Mammary epithelial cell (primary cell): ENCODE measurements at regions not wholly inside any gene's neighbourhood (a gene's known extent, or its start where the extent isn't known, plus 50 kb on each side); places are given as distances from the start of the nearest gene placed in this dataset.

Source experiments
- CTCF ChIP-seq, 2 donors: IDR thresholded peaks in 1 of 2; conservative IDR thresholded peaks in 1 of 2; 2 replicates each; pipeline ENCODE4 v1.5.1; 2011 to 2012; ENCODE audit warnings: inconsistent platforms in 2 of 2, low read length in 2 of 2, mild to moderate bottlenecking in 2 of 2, control low read depth in 1 of 2, low read depth in 1 of 2; ENCODE audit not compliant: insufficient read depth in 1 of 2; ENCODE audit errors: extremely low read depth in 1 of 2
- EZH2 ChIP-seq: IDR thresholded peaks from 2 replicates; pipeline ENCODE4 v1.6.1; 2012; ENCODE audit warnings: low read length, inconsistent platforms, borderline replicate concordance

GRCh38 chr7:72462311-72462710 is 50.2 kb upstream of the CALN1 start:
- no peak for TF ChIP-seq CTCF (conservative IDR thresholded peaks at IDR 0.05 in 1 of 2, IDR thresholded peaks at IDR 0.05 in 1 of 2; ENCODE audit: extremely low read depth in 1 of 2, insufficient read depth in 1 of 2, low read depth in 1 of 2, low read length in 2 of 2)
- TF ChIP-seq EZH2 = no peak
